Ureter (tissue), 1 donor: ENCODE measurements at regions not wholly inside any gene's neighbourhood (a gene's known extent, or its start where the extent isn't known, plus 50 kb on each side); places are given as distances from the start of the nearest gene placed in this dataset.
"Not testable (repeated sequence)": the region's sequence is repeated elsewhere in the genome, so short reads cannot be mapped to it uniquely, and the experiment has no call there.

Experiments used
- DNase-seq: peaks from one replicate; pipeline ENCODE4 v3.0.0-alpha.2; 2020; ENCODE audit warnings: low spot score
- donor health status: DM: yes; HTN: yes; CAD: no.

DNA sequence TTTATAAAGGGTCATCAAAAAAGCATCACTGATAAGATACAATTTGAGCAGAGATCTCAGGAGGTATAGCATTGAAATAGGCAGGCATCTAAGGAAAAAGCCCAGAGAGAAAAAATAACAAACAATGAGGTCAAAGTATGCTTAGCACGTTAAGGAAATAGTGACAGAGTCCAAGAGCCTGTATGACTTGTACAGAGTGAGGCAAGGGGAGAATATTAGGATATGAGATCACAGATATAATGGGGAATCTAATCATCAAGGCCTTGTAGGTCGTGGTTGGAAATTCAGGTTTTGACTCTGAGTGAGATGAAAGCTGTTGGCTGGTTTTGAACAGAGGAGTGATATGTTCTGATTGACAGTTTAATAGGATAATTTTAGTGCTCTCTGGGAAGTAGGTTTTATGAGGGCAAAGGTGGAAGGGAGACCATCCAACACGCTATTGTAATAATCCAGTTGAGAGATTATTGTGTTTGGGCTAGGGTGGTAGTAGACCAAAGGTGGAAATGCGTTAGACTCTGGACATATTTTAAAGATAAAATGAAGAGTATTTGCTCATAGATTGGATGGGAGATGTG lies 644.6 kb upstream of the TMPRSS15 start:
- DNase-seq: no peak

DNA sequence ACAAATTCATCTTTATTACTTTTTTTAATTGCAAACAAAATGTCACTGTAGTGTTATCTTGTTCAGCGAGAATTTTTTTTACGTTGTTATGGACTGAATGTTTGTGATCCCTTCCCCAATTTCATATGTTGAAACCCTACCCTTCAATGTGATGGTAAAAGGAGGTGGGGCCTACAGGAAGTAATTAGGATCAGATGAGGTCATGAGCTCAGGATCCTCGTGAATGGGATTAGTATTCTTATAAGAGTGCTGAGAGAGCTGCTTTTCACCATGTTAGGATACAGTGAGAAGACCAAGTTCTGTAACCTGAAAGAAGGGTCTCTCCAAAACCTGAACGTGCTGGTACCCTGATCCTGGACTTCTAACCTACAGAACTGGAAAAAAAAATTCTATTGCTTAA lies 646.0 kb upstream of the TMPRSS15 start:
- no peak for DNase-seq

DNA sequence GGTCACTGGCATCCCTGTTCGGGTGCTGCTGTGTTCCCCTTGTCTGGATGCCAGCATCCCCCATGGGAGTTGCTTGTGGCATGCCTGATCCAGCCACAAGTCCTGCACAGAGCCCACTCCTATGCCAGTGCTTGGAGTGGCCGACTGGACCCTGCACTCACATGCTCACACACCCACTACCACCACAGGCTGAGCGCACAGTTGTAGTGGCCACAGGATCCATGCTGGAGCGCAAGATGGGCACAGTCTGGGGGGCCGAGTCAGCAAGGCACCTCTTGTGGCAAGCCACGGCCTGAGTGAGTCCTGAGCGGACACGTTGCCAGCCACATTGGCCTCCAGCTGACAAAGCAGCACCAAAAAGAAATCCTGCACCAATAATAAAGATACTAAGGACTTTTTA lies 661.6 kb upstream of the TMPRSS15 start:
- no peak for DNase-seq

DNA sequence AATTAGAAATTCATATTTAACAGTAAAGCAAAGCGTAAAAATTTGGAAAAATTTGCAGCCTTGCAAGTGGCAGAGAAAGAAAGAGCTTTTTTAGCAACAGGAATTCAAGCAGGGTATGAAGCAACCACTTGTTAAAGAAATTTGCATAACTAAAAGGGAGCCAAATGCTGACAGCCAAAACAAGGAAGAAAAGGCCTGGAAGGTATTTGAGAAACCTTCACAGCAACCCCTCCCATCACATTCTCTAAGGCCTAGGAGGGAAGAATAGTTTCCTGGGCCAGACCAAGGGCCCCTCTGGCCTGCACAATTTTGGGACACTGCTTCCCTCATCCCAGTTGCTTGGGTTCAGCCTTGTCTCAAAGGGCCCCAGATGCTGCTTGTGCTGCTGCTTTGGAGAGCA lies 672.4 kb upstream of the TMPRSS15 start:
- DNase-seq: no peak

DNA sequence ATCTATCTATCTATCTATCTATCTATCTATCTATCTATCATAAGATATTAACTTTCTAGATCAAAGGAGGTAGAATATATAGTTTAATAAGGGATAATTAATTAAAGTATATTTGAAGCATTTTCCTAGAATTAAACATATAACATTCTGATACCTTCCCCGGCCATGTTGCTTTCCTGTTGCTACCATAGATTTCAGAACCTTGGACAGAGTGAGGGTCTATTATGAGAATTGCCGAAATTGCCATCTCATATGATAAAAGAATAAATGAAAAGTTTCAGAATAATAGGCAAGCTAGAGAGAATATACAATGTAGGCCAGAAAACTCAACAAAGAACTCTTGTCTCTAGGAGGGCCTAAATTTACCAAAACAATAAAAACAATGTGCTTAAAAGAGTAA lies 706.1 kb upstream of the TMPRSS15 start:
- no peak for DNase-seq

DNA sequence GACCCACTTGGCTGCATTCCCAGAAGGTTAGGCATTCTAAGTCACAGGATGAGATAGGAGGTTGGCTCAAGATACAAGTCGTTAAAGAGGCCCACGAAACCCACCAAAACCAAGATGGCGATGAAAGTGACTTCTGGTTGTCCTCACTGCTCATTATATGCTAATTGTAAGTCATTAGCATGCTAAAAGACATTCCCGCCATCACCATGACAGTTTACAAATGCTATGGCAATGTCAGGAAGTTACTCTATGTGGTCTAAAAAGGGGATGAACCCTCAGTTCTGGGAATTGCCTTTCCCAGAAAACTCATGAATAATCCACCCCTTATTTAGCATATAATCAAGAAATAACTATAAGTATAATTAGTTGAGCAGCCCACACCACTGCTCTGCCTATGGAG lies 715.7 kb upstream of the TMPRSS15 start:
- DNase-seq: not testable (repeated sequence)

DNA sequence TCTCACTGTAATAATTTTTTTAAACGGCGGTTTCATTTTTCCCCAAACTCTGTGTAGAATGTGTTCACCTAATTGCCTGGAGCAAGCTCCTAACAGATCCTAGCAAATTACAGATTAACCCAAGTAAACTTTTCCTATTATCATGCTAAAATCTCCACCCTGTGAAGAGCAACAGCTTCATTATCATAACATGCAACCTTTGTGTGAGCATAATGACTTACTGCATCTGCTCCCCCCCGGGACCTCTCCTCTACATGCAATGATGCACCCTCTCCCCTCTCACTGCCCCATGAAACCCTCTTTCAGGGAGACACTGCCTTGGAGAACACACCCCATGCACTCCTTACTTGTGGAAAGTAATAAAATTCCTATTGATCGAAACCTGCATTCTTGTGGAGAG lies 717.0 kb upstream of the TMPRSS15 start:
- no peak for DNase-seq

DNA sequence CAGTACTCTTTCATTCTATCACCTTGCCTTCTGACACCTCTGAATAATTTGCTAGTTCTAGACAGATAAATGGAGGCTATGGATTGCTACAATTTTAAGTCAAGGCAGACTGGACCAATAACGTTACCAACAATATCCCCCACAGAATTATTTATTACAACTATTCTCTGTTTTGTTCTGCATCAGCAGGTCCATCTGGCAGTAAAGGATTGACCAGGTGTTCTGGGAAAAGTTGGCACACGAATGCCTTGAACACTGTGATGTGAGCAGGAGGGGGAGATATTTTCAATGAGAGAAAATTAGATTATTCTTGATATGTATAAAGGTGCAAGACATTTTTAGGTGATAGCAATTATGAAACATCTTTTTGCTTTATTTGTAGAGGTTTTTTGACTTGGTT lies 718.8 kb upstream of the TMPRSS15 start:
- DNase-seq: no peak

DNA sequence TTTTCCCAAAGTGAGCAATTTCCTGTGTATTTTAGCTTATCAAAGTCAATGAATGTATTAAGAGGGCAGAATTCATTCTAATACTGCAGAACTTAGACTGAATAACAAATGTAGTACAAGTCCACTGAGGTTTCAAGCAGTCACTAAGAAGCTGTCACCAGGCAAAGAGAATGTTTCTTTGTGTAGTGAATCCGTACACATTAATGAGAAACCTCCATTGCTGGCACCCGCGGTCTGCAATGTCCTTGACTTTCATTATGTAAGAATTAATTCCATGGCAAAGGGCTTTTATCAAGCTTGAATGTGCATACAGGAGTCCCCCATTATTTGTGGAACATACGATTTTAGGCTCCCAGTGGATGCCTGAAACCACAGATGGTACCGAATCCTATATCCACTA lies 719.5 kb upstream of the TMPRSS15 start:
- no peak for DNase-seq

DNA sequence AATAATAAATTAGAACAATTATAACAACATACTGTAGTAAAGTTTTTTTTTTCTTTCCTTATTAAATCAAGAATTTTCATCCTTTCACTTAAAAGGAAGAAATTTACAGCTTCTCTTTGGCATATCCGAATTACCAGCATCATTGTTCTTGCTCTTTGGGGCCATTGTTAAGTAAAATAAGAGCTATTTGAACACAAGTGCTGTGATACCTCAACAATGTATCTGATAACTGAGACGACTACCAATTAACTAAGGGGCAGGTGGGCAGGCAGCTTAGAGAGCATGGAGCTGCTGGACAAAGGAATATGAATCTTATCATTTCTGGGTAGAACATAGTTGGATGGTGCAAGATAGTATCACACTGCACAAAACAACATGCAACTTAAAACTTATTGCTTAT lies 719.9 kb upstream of the TMPRSS15 start:
- DNase-seq: no peak

DNA sequence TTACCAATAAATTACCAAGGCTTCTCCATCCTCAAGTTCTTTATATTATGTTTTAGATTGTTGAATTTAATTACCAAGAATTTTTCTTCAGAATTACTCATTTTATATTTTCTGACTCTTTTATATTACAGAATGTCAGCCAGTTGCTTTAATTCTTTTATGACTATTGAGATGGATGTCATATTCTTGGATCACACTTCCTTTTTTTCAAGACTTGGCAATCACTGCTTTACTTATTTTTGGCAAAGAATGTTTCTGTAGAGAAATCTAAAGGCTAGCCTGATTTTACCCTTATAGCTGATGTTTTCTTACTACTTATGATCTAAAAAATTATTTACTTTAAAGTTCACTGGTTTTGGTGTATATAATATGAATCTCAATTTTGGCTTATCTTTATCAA lies 721.1 kb upstream of the TMPRSS15 start:
- DNase-seq: no peak

DNA sequence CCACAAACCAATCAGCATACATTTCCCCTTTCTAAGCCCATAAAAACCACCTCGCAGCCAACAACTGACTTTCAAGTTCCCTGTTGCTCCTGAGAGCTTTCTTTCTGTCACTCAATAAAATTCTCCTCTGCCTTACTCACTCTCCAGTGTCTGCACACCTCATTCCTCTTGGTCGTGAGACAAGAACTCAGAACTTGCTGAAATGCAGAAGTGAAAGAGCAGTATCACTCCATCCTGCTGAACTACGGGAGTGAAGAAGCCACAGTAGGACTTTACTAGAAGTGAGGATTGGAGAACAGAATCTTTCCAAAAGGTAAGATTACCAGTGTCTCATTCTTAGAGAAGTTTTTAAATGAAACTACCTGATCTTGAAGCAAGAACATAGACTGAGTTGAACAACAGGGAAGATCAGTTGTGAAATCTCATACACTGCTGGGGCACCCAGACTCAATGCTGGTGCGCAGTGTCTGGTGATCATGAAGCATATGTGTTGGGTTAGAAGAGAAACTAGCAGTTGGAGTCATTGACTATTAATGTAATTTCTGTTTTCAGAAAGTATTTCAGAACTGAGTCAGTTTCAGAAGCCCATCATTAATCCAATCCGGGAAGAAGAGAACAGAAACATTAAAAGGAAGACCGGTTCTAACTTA lies 726.9 kb upstream of the TMPRSS15 start:
- no peak for DNase-seq

DNA sequence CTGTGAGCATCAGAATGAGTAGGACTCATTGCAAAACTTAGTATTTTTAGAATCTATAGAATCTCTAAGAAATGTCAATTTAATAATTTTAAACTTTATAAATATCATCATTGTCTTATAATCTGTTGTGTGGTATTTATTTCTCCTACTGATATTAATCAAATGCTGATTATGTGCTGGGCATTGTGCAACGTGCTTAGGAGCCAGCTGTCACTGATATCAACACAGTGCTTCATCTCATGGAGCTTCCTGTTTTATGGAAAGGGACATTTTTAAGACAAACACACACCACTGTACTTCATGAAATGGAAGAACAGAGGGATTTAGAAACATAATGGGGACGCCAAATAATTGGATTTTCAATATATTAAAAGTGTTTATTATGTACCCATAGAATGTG lies 737.9 kb upstream of the TMPRSS15 start:
- DNase-seq: no peak

DNA sequence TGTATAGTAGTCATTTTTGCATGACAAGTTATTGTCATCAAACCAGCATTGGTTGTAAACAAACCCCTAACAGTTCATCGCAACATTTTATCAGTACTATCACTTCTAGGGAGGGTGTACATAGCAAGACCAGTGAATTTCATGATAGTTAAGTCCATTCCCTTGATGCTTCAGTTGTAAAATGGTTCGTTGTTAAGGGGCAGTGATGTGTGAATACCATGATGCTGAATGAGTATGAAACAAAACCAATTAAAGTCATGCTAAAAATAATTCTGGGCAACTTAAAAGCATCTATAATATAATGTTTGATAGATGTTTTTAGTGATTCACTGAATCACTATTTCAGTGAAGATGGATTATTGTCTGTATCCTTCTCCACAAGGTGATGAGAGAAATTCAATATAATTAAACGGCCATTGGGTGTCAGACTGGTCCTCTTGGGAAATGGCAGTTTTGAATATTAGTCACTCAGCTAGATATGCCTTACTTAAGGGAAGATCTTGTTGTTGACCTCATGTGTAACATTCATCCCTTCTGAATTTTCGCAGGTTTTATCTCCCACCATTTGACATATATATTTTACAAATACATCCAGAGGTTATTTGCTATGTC lies 742.2 kb upstream of the TMPRSS15 start:
- no peak for DNase-seq

DNA sequence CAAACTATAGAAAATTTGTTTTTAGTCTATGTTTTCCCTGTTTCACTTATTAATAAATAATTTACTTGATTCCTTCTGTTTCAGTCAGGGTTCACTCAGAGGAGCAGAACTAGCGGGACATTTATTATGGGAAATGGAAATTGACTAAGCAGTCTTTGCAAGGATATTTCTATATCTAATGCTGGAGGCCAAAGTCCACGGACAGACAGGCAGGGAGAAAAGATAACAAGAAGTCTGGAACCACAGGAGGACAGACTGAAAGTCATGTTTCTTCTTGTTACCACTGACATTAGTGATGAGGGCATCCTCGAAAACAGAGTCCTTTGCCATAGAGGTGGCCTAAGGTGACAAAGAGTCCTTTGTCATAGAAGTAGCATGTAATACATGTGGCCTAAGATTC lies 744.5 kb upstream of the TMPRSS15 start:
- no peak for DNase-seq

DNA sequence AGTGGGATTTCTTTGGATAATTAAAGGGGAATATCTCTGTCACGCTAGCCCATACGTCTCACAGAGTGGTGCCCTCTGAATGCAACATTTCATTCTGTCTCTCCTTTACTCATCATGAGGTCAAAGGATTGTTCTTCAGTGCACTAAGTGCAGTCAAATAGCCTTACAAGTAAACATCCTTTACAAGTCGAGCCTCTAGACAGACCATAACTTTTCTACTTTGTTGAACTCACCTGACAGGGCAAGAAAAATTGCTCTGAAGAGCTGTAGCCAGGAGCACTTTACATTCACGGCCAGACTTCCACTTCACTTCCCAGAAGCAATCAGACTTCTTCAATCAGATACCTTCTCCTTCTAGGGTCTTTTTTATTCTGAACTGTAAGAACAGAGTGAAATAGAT lies 768.0 kb upstream of the TMPRSS15 start:
- no peak for DNase-seq

DNA sequence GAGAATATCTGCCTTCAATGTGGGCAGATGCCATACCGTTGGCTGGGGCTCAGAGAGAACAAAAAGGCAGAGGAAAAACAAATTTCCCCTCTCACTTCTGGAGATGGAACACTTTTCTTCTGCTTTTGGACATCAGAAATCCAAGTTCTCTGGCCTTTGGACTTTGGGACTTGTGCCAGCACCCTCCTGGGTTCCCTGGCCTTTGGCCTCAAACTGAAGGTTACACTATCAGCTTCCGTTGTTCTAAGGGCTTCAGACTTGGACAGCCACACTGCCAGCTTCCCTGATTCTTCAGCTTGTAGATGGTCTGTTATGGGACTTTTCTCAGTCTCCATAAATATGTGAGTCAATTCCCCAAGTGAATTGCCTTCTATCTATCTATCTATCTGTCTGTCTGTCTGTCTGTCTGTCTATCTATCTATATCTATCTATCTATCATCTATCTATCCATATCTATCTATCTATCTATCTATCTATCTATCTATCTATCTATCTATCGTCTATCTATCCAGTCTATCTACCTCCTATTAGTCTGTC lies 778.1 kb upstream of the TMPRSS15 start:
- no peak for DNase-seq

DNA sequence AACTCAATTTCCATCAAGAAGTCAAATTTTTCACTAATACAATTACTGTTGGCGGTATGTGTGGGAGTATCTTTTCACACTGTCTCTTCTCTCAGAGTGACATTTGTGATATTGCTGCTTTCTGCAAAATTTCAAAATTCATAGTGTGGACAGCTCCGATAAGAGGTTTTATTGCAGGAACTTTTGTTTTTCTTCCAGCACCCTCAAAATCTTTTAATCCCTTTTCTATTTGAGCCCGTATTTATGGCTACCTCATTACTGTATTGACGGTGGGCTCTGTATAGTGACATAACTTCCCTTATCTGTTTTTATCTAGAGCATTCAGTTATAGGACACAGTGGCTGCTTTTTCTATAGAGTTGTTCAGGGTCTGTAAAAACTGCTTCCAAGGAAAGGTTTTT lies 794.4 kb upstream of the TMPRSS15 start:
- no peak for DNase-seq

DNA sequence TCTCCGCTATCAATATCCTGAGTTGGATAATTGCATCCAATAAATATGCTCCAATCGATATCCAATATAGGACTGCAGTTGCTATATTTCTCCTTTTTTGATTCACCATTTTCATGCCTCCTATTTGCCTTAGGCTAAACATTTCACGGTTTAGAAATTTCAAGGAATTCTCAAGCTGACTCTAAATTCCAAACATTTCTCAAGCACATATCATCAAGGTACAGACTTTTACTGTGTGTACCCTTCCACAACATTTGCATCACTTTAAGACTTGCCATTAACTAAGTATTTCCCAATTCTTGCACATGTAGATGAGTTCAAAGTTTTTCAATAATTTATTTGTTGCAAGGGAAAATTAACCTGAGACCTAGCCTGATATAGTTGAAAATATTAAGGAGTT lies 795.2 kb upstream of the TMPRSS15 start:
- no peak for DNase-seq

DNA sequence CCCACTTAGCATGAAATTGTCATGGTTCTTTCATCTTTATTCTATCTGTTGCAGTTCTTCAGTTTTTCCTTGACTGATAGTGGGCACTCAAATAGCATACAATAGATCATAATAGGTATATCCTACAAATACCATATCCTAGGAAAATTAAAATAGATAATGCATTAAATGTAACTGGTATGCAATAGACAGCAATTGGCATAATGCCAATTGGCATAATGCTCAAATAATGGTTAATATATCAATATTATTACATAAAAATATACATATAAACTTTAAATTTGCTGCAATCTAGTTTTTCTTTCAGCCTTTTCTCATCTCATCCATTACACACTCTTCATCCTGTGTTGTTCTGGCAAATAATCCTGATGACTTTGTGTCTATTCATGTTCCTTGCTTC lies 814.6 kb upstream of the TMPRSS15 start:
- DNase-seq: no peak

DNA sequence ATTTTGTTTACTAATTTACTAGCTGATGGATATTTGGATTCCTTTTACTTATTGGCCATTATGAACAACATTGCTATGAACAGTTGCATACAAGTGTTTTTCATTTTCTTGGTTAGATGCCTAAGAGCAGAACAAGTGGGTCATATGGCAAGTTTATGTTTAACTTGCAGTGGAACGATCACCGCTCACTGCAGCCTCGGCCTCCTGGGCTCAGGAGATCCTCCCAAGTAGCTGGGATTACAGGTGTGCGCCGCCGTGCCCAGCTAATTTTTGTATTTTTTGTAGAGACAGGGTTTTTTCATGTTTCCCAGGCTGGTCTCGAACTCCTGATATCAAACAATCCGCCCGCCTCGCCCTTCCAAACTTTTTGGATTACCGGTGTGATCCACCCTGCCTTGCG lies 820.5 kb upstream of the TMPRSS15 start:
- DNase-seq: no peak

DNA sequence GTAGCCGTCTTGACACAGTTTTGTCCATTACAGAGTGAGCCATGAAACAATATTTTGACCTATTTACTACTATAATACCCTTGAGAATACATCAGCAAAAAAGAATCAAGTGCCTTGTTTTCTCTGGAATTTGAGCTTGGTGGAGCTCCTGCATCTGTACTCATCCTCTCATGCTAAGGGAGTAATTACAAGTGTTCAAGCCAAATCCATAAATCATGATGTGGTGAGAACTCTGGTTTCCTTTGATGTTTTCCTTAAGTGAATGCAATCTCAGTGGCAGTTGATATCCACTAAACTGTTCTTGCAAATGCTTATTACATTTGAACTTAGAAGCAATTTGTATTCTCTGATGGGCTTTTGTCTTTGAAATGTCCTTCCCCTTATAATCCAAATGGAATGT lies 824.6 kb upstream of the TMPRSS15 start:
- DNase-seq: no peak

DNA sequence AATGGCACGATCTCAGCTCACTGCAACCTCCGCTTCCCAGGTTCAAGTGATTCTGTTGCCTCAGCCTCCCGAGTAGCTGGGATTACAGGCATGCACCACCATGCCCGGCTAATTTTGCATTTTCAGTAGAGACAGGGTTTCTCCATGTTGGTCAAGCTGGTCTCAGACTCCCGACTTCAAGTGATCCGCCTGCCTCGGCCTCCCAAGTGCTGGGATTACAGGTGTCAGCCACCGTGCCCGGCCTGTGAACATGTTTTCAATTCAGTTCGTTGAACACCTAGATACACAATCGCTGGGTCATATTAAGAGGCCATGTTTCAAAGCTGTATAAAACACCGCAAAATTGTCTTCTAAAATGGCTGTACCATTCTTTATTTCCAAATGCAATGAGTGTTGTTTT lies 830.3 kb upstream of the TMPRSS15 start:
- DNase-seq: not testable (repeated sequence)

DNA sequence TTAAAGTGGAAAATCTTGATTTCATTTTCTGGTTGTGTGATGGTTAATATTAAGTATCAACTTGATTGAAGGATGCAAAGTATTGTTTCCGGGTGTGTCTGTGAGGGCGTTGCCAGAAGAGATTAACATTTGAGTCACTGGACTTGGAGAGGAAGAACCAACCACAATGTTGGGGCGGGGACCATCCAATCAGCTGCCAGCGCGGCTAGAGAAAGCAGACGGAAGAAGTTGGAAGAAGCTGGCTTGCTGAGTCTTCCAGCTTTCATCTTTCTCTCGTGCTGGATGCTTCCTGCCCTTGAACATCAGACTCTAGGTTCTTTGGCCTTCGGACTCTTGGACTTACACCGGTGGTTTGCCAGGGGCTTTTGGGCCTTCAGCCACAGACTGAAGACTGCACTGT lies 832.6 kb upstream of the TMPRSS15 start:
- no peak for DNase-seq
